NOMO-1 (cell line): ENCODE measurements at regions not wholly inside any gene's neighbourhood (a gene's known extent, or its start where the extent isn't known, plus 50 kb on each side); places are given as distances from the start of the nearest gene placed in this dataset.

Experiments
- DNase-seq, 2 experiments: peaks; one replicate each; lab custom pipeline; 2025; ENCODE audit not compliant: unreplicated experiment in 2 of 2; lab: John Stamatoyannopoulos, UW

DNA sequence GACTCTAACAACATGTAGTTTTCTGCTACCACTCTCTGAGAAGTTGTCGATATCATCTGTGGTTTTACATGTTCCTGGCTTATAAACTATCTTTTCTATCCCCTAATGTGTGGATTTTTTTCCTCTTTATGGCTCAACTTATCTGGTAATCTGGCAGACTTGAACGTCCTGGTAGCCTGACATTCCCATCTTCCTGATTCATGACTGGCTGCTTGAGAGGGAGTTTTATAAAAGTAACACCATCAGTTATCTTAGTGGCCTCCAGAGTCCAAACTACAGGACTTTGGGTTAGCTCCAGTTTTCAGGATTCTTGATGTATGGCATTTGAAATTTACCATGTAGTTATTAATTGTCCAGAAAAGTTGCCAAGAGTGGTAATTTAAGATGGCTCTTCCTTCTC is 174.0 kb upstream of the GULP1 start:
- DNase-seq, result no peak

DNA sequence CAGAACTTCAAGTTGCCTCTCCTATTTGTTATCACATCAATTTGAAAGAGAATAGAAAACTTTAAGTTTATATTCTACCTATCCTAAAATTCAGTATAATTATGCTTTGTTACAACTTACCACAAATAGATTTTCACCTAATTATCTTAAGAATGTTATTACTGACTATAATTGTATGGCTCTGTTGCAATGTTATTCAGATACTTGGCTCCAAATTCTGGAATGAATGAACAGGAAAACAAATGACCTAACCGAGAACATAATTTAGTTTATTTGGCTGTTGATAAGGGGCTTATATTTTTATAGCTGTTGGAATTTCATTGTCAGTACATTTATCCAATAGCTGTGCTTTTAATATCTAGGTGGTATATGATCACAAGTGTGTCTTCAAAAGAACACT is 173.2 kb upstream of the GULP1 start:
- DNase-seq, result no peak

DNA sequence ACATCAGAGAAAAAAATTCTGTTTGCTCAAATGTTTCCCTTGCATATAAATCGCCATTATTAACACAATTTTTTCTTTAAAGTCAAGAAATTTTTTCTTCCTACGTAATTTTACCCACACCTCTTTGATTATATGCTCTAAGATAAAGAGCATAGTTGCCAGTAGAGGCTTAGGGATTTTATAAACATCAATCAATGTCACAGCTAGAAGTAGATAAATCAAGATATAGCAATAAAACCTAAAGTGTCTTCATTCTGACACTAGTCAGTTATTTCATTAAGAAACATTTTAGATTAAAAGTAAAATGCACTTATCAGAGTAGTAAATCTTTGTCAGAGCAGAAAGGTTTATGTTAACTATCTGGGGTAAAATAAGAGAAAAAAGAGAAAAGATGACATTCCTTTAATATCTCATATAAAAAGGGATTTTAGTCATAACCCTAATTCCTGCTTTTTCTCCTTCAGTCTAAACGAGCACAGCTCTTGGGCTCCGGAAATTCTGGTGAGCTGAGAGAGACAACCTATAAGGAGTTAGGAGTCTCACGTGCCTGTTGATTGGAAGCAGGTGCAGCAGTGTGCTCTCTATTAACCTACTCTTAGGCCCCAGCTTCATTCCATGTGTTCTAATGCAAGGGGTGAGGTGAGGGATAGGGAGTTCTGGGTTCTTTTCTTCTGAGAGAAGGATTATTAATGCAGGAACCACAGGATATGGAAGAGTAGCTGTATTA is 172.4 kb upstream of the GULP1 start:
- no peak for DNase-seq

DNA sequence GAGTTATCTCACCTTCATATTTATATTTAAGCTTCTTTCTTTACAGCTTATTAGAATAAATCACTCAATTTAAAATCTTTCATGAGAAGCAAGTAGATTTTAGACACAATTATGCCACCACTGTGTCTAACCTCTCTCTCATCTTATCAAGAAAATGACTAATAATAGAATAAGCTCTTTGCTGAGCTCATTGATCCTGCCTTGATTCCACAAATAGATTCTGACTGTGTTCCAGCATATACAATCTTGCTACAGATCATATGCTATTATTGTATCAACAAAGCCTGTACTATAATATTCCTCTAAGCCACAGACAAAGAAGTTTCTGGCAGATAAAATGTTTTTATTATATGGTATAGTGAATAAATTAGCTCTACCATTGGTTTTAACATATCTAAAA is 168.7 kb upstream of the GULP1 start:
- no peak for DNase-seq

DNA sequence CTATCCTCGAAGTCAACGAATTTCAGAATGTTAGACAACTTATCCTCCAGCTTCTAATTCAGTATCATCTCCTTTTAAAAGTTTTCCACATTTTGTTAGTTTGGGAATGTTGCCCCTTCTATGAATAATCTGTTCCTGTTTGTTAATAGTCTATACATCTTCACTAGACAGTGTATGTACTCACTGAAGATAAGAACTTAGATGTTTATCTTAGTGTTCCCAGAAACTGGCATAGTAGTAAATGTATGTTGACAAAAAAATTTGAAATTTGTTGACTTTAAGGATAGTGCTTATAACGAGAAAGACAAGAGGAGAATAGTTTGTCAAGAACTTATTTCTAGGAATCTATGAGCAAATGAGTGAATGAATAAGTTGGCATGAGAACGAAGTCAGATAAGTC is 162.0 kb upstream of the GULP1 start:
- no peak for DNase-seq

DNA sequence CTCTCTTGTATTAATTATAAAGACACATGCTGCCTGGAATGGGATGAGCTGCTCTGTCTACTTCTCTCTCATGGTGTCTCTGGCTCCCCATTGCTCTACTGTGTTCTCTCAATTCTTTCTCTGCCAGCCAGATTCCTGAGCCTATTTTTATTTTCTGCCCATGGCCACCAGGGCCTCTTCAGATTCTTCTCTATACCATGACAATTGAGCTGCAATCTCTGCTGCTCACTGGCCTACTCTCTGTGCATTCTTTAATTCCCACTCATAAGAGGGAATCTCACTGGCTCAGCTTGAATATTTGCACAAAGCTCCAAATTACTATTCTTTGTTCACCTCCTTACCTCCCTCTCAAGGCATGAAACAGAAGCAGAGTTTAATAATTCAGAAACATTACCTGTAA is 161.4 kb upstream of the GULP1 start:
- DNase-seq, result no peak

DNA sequence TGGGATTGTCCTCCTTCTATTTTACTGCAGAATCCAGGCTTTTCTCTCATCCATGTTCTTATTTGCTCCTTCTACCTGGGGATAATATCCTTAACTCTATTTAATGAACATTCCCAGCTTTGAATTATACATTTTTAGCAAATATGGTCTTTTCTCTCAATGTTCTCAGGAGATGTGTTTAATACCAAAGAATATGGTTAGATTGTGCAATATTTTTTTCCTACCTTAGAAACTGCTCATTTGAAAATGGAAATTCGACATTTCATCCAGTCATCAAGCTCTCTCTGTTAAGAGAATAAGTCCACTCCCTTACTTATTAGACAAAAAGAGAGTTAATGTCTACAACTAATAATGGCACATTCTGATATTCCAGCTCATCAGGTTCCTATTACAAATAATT is 160.4 kb upstream of the GULP1 start:
- DNase-seq, result no peak

DNA sequence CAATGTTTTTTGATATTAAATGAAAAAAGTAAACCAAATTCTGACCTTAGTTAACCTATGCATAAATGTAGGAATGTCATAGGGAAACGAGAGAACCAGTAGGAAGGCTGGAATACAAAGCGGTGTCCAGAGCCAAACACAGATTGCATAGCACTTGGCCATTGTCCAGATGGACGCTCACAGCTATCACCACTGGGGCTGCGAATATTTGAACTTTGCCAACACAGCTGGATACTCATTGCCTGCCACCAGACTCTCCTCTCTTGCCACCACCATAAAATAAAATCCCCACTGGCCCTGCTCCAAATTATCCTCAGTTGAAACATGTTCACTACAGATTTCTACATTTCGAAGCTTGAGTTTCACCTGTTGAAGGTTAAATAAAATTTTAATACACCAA is 159.3 kb upstream of the GULP1 start:
- no peak for DNase-seq

DNA sequence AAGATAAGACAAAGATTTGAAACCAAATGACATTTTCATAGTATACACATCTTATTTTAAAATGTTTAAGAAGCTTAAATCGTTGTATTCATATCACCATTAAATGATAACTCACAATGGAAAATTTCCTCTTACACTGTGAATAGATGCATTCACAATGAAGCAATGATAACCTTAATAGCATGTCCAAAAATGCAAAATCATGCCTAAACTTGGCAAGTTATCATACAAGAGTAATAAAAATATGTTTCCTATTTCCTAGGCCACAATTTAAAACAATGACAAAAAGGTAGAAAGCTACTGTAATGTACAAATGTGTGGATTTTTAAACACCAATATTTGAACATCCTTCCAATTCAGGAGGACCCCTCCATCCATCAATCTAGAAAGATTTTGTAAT is 157.4 kb upstream of the GULP1 start:
- no peak for DNase-seq

DNA sequence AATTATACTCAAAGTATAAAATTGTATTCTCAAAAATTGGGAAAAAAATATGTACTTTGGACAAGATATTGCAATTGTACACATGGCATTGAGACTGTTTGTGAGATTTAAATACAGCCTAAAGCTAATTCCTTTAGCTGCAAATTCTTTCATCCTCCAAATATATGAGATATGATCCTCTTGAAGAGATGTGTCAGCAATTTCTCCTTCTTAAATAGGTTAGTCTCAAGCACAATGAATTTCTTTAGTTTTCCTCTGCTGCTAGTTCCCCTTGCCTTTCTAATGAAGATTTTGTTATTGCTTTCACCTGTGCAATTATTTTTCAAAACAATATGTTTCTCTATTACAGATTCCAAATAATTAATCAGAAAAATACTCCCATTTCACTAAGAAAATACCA is 153.4 kb upstream of the GULP1 start:
- no peak for DNase-seq

DNA sequence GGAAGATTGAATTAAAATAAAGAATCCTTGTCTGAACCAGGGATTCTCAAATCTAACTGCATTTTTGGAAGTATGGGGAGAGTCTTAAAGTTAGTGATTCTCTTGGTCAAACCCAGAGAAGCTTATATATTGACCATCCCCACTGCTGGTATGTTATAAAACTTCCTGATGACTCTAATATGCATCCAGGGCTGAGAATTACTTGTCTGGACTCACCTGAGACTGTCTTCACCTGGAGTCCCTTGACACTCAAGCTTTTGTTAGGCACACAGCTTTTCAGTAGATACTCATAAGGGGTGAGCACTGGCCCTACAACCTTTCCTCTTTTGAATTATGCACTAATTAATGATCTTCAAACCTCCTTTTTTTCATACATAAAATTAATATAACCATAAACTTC is 149.6 kb upstream of the GULP1 start:
- no peak for DNase-seq

DNA sequence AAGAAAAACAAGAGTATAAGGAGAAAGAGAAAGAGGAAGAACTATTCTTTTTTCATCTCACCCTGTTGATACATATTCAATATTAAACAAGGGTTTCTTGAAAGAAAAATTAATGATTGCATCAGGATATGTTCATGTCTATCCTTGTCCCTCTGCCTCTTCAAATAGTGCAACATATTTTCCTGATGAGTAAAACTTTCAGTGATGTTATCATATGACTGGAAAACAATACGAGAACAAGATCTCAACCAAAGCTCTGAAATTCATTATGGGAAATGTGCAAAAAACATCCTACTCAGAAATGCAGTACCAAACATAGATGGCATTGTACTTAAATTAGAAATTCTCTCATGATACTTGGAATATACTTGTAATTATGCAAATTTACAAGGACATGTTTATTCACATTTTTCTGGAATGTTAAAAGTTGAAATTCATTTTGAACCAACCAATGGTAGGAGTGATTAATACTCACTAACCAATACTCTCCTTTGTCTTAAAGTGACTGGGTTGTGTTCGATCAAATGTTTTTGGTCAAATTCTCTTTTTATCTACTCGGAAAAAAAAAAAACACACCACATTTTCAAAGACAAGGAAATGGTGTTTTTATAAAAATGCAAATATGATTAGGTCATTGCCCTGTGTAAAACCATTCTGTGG is 148.9 kb upstream of the GULP1 start:
- no peak for DNase-seq

DNA sequence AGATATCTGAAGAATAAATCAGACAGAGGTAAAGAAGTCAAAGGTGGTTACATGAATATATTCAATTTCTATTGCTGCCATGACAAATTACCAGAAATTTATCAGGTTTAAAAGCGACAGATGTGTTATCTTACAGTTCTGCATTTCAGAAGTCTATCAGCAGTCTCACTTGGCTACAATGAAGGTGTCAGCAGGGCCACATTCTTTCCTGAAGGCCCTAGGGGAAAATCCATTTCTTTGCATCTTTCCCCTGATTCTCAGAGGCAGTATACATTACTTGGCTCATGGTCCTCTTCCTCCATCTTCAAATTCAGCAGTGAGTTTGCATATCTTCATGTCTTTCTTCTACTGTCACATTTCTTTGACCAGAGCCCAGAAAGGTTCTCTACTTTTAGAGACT is 145.8 kb upstream of the GULP1 start:
- DNase-seq, result no peak

DNA sequence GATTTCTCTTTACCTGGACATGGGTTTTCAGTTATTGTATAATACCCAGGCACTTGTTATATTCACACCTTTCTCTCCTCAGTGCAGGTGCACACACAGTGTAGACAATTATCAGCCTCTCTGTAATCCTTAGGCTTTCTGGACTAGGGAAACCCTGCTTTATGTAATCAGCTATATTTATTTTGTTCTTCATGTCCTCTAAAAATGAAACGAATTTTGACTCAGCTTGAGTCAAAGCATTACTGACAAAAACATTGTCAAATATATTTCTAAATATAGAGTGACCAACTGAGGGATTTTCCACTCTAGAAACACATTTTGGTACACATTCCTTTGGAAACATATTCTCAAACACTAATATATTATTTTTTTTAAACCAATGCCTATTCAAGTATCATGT is 144.8 kb upstream of the GULP1 start:
- no peak for DNase-seq

DNA sequence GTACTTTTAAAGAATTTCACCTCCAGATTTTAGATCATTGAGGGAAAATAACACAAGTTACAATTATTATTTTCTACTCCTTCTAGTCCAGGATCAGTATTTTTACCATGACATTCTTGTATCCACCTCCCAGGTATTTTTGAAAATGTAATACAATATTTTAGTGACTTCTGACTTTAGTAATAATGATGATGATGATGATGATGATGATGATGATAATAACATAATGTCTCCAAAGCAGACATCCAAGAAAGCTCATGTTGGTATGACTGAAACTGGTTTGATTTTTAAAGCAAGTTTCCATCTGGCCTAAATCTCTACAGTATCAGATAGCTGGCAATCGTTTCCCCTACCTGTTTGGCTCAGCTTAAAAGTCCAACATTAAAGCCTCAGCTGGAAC is 140.0 kb upstream of the GULP1 start:
- DNase-seq, result no peak

DNA sequence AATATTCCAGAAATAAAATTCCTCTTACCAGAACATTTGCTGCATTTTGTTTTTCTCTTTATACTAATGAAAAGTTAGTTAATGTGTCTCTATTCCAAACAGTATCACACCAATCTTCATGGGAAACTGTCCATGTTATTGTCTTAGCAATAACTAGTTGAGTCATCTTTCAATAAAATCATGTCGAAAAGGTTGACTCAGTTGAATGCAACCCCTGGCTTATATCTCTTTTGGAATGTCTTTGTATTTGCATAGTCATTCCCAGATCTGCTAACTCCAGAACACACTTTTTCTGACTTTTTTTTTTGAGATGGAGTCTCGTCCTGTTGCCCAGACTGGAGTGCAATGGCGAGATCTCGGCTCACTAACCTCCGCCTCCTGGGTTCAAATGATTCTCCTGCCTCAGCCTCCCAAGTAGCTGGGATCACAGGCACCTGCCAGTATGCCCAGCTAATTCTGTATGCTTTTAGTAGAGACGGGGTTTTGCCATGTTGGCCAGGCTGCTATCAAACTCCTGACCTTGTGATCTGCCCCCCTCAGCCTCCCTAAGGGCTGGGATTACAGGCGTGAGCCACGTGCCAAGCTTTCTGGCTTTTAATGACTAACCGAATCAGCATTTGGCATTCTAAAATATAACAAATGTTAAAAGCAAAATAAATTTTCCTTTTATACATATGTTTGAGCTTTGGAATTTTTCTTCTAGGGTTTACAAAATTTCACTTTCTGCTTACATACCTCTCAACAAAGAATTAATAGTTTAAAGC is 133.2 kb upstream of the GULP1 start:
- no peak for DNase-seq

DNA sequence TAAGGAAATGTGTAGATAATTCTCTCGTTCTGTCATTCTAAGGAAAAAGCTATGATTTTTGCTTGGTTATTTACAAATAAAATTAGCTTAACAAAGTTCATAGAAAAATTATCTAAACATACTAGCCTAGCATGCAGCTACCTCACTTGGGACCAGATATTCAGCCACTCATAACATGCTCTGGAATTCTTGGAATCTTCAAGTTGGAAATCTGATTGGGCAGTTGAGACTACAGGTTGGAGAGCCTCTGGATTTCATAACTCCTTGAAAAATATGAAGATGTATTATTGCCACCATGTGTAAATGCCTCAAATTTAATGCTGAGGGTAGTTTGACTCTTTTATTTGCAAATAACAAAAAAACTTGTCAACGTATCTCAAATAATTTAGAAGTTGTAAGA is 132.2 kb upstream of the GULP1 start:
- no peak for DNase-seq

DNA sequence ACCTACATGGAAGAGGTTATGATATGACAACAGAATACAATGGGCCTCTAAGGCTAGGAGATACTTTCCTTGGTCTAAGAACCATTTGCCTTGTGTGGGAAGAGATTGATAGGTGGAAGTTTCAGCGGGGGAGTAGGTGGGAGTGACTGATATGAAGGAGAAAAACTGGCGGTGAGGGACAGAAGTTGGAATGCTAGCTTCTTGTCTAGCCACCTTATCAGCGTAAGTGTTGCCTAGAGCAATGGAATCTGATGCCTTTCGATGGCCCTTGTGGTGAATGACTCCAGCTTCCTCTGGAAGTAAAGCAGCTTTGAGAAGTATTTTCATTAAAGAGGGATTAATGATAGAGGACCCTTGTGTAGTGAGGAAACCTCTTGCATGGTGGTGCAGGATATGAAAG is 121.3 kb upstream of the GULP1 start:
- no peak for DNase-seq

DNA sequence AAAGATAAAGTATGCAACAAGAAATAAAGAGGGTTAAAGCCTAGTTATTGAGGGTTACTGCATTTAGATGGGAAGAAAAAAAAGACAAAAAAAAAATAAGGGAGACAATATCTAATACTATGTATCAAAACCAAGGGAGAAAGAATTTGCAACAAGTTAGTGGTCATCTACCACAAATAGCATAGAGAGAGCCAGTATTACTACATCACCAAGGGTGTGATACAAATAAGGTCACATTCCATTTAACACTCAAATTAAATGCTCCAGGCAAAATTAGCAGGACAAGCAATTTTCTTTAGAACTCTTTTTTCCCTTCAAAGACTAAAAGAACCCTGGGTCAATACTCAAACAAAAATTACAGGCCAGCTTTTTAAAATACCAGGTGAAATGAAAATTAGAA is 115.1 kb upstream of the GULP1 start:
- no peak for DNase-seq

DNA sequence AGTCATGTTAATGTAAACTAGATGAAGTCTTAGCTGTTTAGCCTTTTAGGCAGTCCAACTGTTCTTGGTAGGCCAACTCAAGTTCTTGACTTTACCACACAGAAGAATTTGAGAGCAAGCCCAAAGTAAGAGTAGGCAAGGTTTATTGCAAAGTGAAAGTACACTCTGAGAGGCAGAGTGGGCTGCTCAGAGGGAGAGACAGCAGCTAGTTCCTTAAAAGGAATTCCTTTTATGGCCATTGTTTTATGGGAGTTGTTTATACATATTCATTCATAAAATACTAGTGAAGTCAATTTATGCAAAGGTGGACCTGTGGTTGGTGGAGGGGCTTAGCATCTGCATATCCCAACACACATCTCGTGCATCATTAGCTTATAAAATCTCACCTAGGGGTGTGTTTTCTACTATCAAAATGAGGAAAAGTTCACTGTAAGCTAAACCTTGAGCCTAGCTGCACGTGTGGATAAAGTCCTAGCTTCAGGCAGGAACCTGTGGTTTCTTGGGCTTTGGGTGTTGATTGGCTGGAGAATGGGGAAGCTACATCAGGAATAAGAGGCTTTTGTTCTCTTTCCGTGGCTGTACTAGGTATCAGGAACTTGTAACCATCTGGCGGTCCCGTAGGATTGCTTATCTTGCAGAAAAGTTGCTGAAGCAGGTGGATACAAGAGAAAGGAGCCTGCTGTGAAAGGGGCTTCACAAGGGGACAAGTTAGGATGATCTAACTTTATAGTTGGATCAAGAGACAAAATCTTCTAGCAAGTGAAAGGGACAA is 110.4 kb upstream of the GULP1 start:
- no peak for DNase-seq

DNA sequence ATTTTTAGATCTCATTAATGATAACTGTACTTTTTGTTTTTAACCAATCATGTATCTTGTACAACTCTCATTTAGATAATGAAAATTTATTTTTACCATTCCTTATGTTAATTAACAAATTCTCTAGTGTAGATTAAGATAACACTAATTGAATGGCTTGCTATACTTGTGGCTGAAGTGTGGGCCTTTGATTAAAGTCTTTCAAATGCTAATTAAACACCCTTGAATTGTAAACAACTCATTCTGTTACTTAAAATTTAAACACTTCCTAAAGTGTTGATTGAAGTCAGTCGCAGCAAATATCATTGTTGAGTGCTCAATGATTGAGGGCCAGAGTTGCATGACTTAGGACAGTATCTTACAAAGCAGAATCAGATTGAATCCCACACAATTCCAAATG is 109.8 kb upstream of the GULP1 start:
- DNase-seq, result no peak
